SU-DHL-6 (cell line): ENCODE measurements at regions not wholly inside any gene's neighbourhood (a gene's known extent, or its start where the extent isn't known, plus 50 kb on each side); places are given as distances from the start of the nearest gene placed in this dataset.

Source experiments
- EZH2phosphoT487 ChIP-seq: fragments of 200-600 bp; sonication (generic), shearing (Covaris generic); conservative IDR thresholded peaks from 2 replicates; pipeline ENCODE4 v1.6.1; 2018; ENCODE audit warnings: mild to moderate bottlenecking, antibody characterized with exemption, low read length, moderate library complexity, mixed read lengths
- TF ChIP-seq, protein P1 (sequence below): fragments of 200-600 bp; sonication (generic); IDR thresholded peaks from one replicate; pipeline ENCODE4 v1.5.1; 2017; ENCODE audit warnings: antibody characterized with exemption, mild to moderate bottlenecking, low read length, moderate library complexity; ENCODE audit not compliant: insufficient read depth, poor library complexity, severe bottlenecking

GRCh38 chr12:102533483-102534215, 53.3 kb upstream of the IGF1 start:
- TF ChIP-seq, protein P1, sequence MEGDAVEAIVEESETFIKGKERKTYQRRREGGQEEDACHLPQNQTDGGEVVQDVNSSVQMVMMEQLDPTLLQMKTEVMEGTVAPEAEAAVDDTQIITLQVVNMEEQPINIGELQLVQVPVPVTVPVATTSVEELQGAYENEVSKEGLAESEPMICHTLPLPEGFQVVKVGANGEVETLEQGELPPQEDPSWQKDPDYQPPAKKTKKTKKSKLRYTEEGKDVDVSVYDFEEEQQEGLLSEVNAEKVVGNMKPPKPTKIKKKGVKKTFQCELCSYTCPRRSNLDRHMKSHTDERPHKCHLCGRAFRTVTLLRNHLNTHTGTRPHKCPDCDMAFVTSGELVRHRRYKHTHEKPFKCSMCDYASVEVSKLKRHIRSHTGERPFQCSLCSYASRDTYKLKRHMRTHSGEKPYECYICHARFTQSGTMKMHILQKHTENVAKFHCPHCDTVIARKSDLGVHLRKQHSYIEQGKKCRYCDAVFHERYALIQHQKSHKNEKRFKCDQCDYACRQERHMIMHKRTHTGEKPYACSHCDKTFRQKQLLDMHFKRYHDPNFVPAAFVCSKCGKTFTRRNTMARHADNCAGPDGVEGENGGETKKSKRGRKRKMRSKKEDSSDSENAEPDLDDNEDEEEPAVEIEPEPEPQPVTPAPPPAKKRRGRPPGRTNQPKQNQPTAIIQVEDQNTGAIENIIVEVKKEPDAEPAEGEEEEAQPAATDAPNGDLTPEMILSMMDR, result no peak
- no peak for TF ChIP-seq EZH2phosphoT487
